Adrenal gland (tissue), 5 donors: ENCODE measurements at regions not wholly inside any gene's neighbourhood (a gene's known extent, or its start where the extent isn't known, plus 50 kb on each side); places are given as distances from the start of the nearest gene placed in this dataset.

ENCODE experiments used
- POLR2A ChIP-seq, 2 donors: fragments of 450-650 bp; IDR thresholded peaks; one replicate each; pipeline ENCODE4 v1.6.1; 2017; ENCODE audit warnings: antibody characterized with exemption in 2 of 2, mild to moderate bottlenecking in 2 of 2, moderate library complexity in 1 of 2
- TF ChIP-seq, protein P1 (sequence below), 6 experiments: fragments of 450-650 bp in 4 of 6; fragments of 200-600 bp in 2 of 6; sonication (generic) in 1 of 6; IDR thresholded peaks; 1 replicate in 5 of 6; 2 replicates in 1 of 6; pipeline versions ENCODE4 v1.5.1 to v1.8.0; 2016 to 2021; ENCODE audit warnings: antibody characterized with exemption in 6 of 6, mild to moderate bottlenecking in 2 of 6, moderate library complexity in 1 of 6
- donor health status: DM: no; HTN: no; CAD: no.

DNA sequence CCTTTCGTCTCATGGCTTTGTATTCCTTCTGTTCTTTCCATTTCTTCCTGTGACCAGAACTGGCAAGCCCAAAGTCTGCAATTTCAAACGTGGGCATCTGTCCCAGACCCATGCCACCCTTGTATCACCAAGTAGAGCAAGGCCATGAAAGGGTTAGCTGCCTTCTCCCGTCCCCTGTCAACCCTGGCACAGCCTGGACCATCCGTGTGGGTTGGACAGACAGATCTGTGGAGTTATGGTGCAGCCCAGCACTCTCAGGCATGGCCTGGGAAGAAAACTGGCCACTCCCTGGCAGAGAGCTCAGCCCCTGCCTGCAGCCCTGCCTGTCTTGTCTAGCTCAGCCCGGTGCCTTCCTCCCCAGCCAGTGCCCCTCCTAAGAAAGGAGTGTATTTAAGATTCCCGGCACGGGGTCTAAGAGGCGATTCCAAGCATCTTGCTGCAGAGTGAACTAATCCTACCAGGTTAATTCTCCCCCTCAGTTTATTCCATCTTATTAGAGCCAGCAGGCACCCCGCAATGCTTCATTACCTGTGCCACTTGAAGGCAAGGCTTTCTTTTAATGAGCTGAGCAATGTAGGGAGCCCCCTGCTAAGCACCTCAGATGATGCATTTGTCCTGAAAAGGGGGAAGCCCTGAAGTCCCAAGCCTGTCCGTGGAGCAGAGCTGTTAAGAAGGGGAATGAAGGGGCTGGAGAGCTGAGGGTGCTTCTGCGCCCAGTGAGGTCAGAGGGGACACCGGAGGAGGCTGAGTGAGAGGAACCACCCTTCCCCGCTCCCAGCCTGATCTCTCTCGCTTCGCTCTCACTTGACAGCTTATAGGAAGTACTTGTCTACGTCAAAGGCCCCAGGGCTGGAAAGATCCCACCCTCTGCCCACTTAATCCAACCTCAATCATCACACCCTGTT is 130.6 kb downstream of the SPATA19 start:
- TF ChIP-seq, protein P1, sequence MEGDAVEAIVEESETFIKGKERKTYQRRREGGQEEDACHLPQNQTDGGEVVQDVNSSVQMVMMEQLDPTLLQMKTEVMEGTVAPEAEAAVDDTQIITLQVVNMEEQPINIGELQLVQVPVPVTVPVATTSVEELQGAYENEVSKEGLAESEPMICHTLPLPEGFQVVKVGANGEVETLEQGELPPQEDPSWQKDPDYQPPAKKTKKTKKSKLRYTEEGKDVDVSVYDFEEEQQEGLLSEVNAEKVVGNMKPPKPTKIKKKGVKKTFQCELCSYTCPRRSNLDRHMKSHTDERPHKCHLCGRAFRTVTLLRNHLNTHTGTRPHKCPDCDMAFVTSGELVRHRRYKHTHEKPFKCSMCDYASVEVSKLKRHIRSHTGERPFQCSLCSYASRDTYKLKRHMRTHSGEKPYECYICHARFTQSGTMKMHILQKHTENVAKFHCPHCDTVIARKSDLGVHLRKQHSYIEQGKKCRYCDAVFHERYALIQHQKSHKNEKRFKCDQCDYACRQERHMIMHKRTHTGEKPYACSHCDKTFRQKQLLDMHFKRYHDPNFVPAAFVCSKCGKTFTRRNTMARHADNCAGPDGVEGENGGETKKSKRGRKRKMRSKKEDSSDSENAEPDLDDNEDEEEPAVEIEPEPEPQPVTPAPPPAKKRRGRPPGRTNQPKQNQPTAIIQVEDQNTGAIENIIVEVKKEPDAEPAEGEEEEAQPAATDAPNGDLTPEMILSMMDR (IDR thresholded peaks at IDR 0.05), result no peak
- no peak for TF ChIP-seq POLR2A (IDR thresholded peaks at IDR 0.05)
